SK-N-SH (cell line): ENCODE measurements at regions not wholly inside any gene's neighbourhood (a gene's known extent, or its start where the extent isn't known, plus 50 kb on each side); places are given as distances from the start of the nearest gene placed in this dataset.

Source experiments
- CTCF ChIA-PET: fragments of 300-600, 350-600 bp; formaldehyde crosslinking; extraction: SDS; loops from one replicate; lab custom pipeline; 2021; lab: Yijun Ruan, JAX
- POLR2A ChIA-PET: fragments of 350-600 bp; sonication (Branson Sonifier 250); formaldehyde crosslinking; extraction: SDS; loops from one replicate; lab custom pipeline; 2020; ENCODE audit warnings: antibody characterized with exemption, inconsistent platforms; lab: Yijun Ruan, JAX
- DNase-seq: peaks from one replicate; pipeline ENCODE4 v3.0.0; 2012
- H2AFZ ChIP-seq: fragments of 200-600 bp; sonication (generic); 2 replicates; pipeline ENCODE4 v1.8.1; 2016; ENCODE audit warnings: antibody characterized with exemption, mild to moderate bottlenecking, low read depth
- H3F3A ChIP-seq: fragments of 200-600 bp; sonication (generic); replicated peaks from 2 replicates; pipeline ENCODE3; 2016; ENCODE audit warnings: antibody characterized with exemption, mild to moderate bottlenecking; ENCODE audit not compliant: insufficient read depth
- H3K27ac ChIP-seq, 2 experiments: fragments of 200-500 bp in 1 of 2; fragments of 200-600 bp in 1 of 2; sonication (Bioruptor generic) in 1 of 2; sonication (generic), shearing (Covaris generic) in 1 of 2; 2 replicates each; pipeline versions ENCODE4 v1.5.1 to v1.6.1; 2014 to 2016; ENCODE audit warnings: low read depth in 2 of 2, inconsistent platforms in 1 of 2, low read length in 1 of 2, mild to moderate bottlenecking in 1 of 2, mixed read lengths in 1 of 2
- H3K27me3 ChIP-seq: fragments of 200-600 bp; sonication (generic), shearing (Covaris generic); 2 replicates; pipeline ENCODE4 v1.6.1; 2016; ENCODE audit warnings: mixed run types; ENCODE audit not compliant: insufficient read depth
- H3K36me3 ChIP-seq, 2 experiments: fragments of 200-500 bp in 1 of 2; fragments of 200-600 bp in 1 of 2; sonication (Bioruptor generic) in 1 of 2; sonication (generic) in 1 of 2; replicated peaks in 1 of 2; 2 replicates each; pipeline versions ENCODE3 to v1.5.1; 2014 to 2016; ENCODE audit warnings: low read length in 1 of 2, mild to moderate bottlenecking in 1 of 2; ENCODE audit not compliant: insufficient read depth in 2 of 2, control insufficient read depth in 1 of 2
- H3K4me1 ChIP-seq, 2 experiments: fragments of 200-500 bp in 1 of 2; fragments of 200-600 bp in 1 of 2; sonication (Bioruptor generic) in 1 of 2; sonication (generic), shearing (Covaris generic) in 1 of 2; 2 replicates each; pipeline versions ENCODE4 v1.5.1 to v1.6.1; 2014 to 2016; ENCODE audit warnings: low read depth in 1 of 2, low read length in 1 of 2, mixed run types in 1 of 2; ENCODE audit not compliant: insufficient read depth in 2 of 2, control insufficient read depth in 1 of 2
- H3K4me2 ChIP-seq: fragments of 200-600 bp; sonication (generic), shearing (Covaris generic); 2 replicates; pipeline ENCODE4 v1.6.1; 2017; ENCODE audit warnings: mixed run types
- H3K4me3 ChIP-seq, 2 experiments: fragments of 200-500 bp in 1 of 2; fragments of 200-600 bp in 1 of 2; sonication (Bioruptor generic) in 1 of 2; sonication (generic), shearing (Covaris generic) in 1 of 2; 2 replicates each; pipeline versions ENCODE4 v1.5.1 to v1.8.1; 2014 to 2016; ENCODE audit warnings: low read depth in 2 of 2, inconsistent platforms in 1 of 2, low read length in 1 of 2, mild to moderate bottlenecking in 1 of 2, mixed read lengths in 1 of 2, moderate library complexity in 1 of 2
- H3K79me2 ChIP-seq: fragments of 200-600 bp; sonication (generic); 2 replicates; pipeline ENCODE4 v1.8.1; 2017; ENCODE audit warnings: mild to moderate bottlenecking; ENCODE audit not compliant: insufficient read depth
- H3K9ac ChIP-seq: fragments of 200-600 bp; sonication (generic); 2 replicates; pipeline ENCODE4 v1.6.1; 2017; ENCODE audit warnings: mixed run types
- H3K9me2 ChIP-seq: fragments of 200-600 bp; sonication (generic); 2 replicates; pipeline ENCODE4 v1.6.1; 2017; ENCODE audit warnings: mixed run types
- H3K9me3 ChIP-seq: fragments of 200-600 bp; sonication (generic); 2 replicates; pipeline ENCODE4 v1.6.1; 2017; ENCODE audit warnings: mixed run types, mild to moderate bottlenecking, moderate library complexity
- H4K20me1 ChIP-seq: fragments of 200-600 bp; sonication (generic); 2 replicates; pipeline ENCODE4 v1.6.1; 2017; ENCODE audit warnings: mild to moderate bottlenecking, mixed run types; ENCODE audit not compliant: insufficient read depth
- CHD2 ChIP-seq: fragments of 150-350 bp; IDR thresholded peaks from 2 replicates; pipeline ENCODE4 v1.6.1; 2018; ENCODE audit warnings: low read length; ENCODE audit not compliant: partially characterized antibody
- ELF1 ChIP-seq: IDR thresholded peaks from 2 replicates; pipeline ENCODE4 v1.4.0; 2012
- EP300 ChIP-seq, 2 experiments: IDR thresholded peaks; 2 replicates each; pipeline versions ENCODE4 v1.4.0 to v1.6.1; 2012; ENCODE audit warnings: borderline replicate concordance in 1 of 2, low read depth in 1 of 2, low read length in 1 of 2
- EZH2phosphoT487 ChIP-seq: fragments of 200-600 bp; sonication (generic); IDR thresholded peaks from 2 replicates; pipeline ENCODE4 v1.6.1; 2017; ENCODE audit warnings: low read depth, mixed run types, mild to moderate bottlenecking, antibody characterized with exemption, moderate library complexity, borderline replicate concordance
- FOXJ3 ChIP-seq: sonication (generic); formaldehyde crosslinking; IDR thresholded peaks from 2 replicates; pipeline ENCODE4 v1.5.1; 2020; ENCODE audit warnings: mild to moderate bottlenecking, missing genetic modification reagents
- GATA2 ChIP-seq: sonication (generic); formaldehyde crosslinking; IDR thresholded peaks from 2 replicates; pipeline ENCODE4 v1.5.0; 2020; ENCODE audit warnings: mild to moderate bottlenecking, missing genetic modification reagents
- JUND ChIP-seq: IDR thresholded peaks from 2 replicates; pipeline ENCODE4 v1.4.0; 2012
- MXI1 ChIP-seq: IDR thresholded peaks from 2 replicates; pipeline ENCODE4 v1.6.1; 2012; ENCODE audit warnings: mild to moderate bottlenecking, low read depth, low read length, improper control_type of control experiment
- NRF1 ChIP-seq: IDR thresholded peaks from 2 replicates; pipeline ENCODE4 v1.6.1; 2012; ENCODE audit warnings: low read depth, mild to moderate bottlenecking, low read length
- POLR2AphosphoS5 ChIP-seq: IDR thresholded peaks from 2 replicates; pipeline ENCODE4 v1.6.1; 2012; ENCODE audit warnings: low read depth, low read length
- RCOR1 ChIP-seq: fragments of 150-350 bp; IDR thresholded peaks from 2 replicates; pipeline ENCODE4 v1.6.1; 2017; ENCODE audit warnings: antibody characterized with exemption, low read length
- RXRA ChIP-seq: IDR thresholded peaks from 2 replicates; pipeline ENCODE4 v1.4.0; 2012; ENCODE audit warnings: low read depth, mild to moderate bottlenecking, borderline replicate concordance
- SMC3 ChIP-seq: IDR thresholded peaks from 2 replicates; pipeline ENCODE4 v1.6.1; 2012; ENCODE audit warnings: low read depth, low read length, improper control_type of control experiment
- TAF1 ChIP-seq: IDR thresholded peaks from 2 replicates; pipeline ENCODE4 v1.6.1; 2012; ENCODE audit warnings: low read depth, mild to moderate bottlenecking, low read length, moderate library complexity, borderline replicate concordance
- TCF12 ChIP-seq: IDR thresholded peaks from 2 replicates; pipeline ENCODE4 v1.4.0; 2012
- YY1 ChIP-seq: IDR thresholded peaks from 2 replicates; pipeline ENCODE4 v1.4.0; 2012; ENCODE audit warnings: low read depth, mild to moderate bottlenecking
- WGBS: methylation state at CpG from one replicate; pipeline ENCODE4 v1.1.6; 2017; ENCODE audit warnings: low lambda C conversion rate; 5-methylcytosine and 5-hydroxymethylcytosine counted together
- TF ChIP-seq, protein P1 (sequence below): fragments of 150-350 bp; IDR thresholded peaks from 2 replicates; pipeline ENCODE4 v1.6.1; 2016; ENCODE audit warnings: mild to moderate bottlenecking, low read depth, low read length
- TF ChIP-seq, protein P2 (sequence below): IDR thresholded peaks from 2 replicates; pipeline ENCODE4 v1.4.0; 2012; ENCODE audit warnings: low read depth
- TF ChIP-seq, protein P3 (sequence below): fragments of 200-600 bp; sonication (generic); IDR thresholded peaks from 2 replicates; pipeline ENCODE4 v1.6.1; 2017; ENCODE audit warnings: antibody characterized with exemption, mild to moderate bottlenecking, moderate library complexity

DNA sequence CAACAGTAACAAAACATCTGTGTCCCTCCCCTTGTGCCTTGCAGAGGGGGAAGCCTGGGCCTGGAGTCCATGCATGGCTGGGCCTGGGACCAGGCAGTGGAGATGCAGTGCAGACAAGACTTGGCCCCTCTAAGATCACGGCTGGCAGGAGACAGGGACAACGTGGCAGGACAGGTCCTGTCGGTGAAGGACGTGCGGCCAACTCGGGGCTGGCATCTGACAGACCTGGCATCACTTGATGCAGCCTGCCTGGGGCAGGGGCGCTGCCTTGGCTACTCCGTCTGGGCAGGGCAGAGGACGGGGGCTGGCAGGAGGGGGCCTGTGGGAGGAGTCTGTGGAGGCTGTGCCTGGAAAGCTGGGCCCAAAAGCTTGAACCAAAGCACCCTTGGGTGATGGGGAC is 112.1 kb downstream of the CPZ start:
- no peaks in the 10 kb centered on the region for H3K27me3 ChIP-seq
- no peaks in the 10 kb centered on the region for H4K20me1 ChIP-seq
- no peak overlapping the region for H3K4me3 ChIP-seq
- TF ChIP-seq YY1 (no peak), POLR2AphosphoS5 (no peak), MXI1 (no peak), TAF1 (no peak), EZH2phosphoT487 (no peak), EP300 (IDR thresholded peaks at IDR 0.05; ENCODE audit: borderline replicate concordance in 1 of 2, low read depth in 1 of 2, low read length in 1 of 2) (no peak), CHD2 (no peak), TCF12 (no peak), SMC3 (no peak), ELF1 (no peak), RCOR1 (no peak), NRF1 (no peak), FOXJ3 (no peak), JUND (no peak), RXRA (no peak), GATA2 (CRISPR knock-in tag) (no peak)
- TF ChIP-seq, protein P1, sequence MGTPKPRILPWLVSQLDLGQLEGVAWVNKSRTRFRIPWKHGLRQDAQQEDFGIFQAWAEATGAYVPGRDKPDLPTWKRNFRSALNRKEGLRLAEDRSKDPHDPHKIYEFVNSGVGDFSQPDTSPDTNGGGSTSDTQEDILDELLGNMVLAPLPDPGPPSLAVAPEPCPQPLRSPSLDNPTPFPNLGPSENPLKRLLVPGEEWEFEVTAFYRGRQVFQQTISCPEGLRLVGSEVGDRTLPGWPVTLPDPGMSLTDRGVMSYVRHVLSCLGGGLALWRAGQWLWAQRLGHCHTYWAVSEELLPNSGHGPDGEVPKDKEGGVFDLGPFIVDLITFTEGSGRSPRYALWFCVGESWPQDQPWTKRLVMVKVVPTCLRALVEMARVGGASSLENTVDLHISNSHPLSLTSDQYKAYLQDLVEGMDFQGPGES = no peak
- TF ChIP-seq, protein P2, sequence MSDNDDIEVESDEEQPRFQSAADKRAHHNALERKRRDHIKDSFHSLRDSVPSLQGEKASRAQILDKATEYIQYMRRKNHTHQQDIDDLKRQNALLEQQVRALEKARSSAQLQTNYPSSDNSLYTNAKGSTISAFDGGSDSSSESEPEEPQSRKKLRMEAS = no peak
- TF ChIP-seq, protein P3, sequence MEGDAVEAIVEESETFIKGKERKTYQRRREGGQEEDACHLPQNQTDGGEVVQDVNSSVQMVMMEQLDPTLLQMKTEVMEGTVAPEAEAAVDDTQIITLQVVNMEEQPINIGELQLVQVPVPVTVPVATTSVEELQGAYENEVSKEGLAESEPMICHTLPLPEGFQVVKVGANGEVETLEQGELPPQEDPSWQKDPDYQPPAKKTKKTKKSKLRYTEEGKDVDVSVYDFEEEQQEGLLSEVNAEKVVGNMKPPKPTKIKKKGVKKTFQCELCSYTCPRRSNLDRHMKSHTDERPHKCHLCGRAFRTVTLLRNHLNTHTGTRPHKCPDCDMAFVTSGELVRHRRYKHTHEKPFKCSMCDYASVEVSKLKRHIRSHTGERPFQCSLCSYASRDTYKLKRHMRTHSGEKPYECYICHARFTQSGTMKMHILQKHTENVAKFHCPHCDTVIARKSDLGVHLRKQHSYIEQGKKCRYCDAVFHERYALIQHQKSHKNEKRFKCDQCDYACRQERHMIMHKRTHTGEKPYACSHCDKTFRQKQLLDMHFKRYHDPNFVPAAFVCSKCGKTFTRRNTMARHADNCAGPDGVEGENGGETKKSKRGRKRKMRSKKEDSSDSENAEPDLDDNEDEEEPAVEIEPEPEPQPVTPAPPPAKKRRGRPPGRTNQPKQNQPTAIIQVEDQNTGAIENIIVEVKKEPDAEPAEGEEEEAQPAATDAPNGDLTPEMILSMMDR = no peak
- TF ChIP-seq, all 33 proteins: peak for 0
- CTCF ChIA-PET = interaction anchor here (0.8 to 2.2 kb wide), 4 partner anchors 17 to 213 kb away, joined by 3 to 10 read pairs (median 8); no protein-coding TSS in a partner anchor
- no peaks in the 10 kb centered on the region for H3K79me2 ChIP-seq
- H3K4me1 ChIP-seq = peaks cover 0 to 30% of the 10 kb centered on the region in 2 experiments; a peak in 1 of 4 replicates
- no peaks in the 10 kb centered on the region for H3F3A ChIP-seq
- no peak overlapping the region for H3K9ac ChIP-seq
- POLR2A ChIA-PET = no interaction called here
- H3K27ac ChIP-seq = no peak overlapping the region; a peak in 1 of 4 replicates
- no peak for DNase-seq
- no peak overlapping the region for H2AFZ ChIP-seq
- H3K9me2 ChIP-seq = no peaks in the 10 kb centered on the region
- no peaks in the 10 kb centered on the region for H3K36me3 ChIP-seq
- no peak overlapping the region for H3K4me2 ChIP-seq
- WGBS = 67% methylated on average over 5 of the region's 9 CpGs
- no peaks in the 10 kb centered on the region for H3K9me3 ChIP-seq
